Kidney epithelial cell (primary cell): ENCODE measurements at regions not wholly inside any gene's neighbourhood (a gene's known extent, or its start where the extent isn't known, plus 50 kb on each side); places are given as distances from the start of the nearest gene placed in this dataset.
"Not testable (repeated sequence)": the region's sequence is repeated elsewhere in the genome, so short reads cannot be mapped to it uniquely, and the experiment has no call there.

Experiments
- DNase-seq: peaks from one replicate; pipeline ENCODE4 v3.0.0-alpha.2; 2010; ENCODE audit warnings: low read depth
- H3K27me3 ChIP-seq: 2 replicates; pipeline ENCODE4 v1.6.0; 2011; ENCODE audit warnings: low read length; ENCODE audit not compliant: control insufficient read depth, insufficient read depth
- H3K36me3 ChIP-seq: 2 replicates; pipeline ENCODE4 v1.5.1; 2011; ENCODE audit warnings: low read length; ENCODE audit not compliant: control insufficient read depth, insufficient read depth
- H3K4me3 ChIP-seq: 2 replicates; pipeline ENCODE4 v1.5.1; 2011; ENCODE audit warnings: low read depth, mild to moderate bottlenecking, control low read depth, low read length
- TF ChIP-seq, protein P1 (sequence below): IDR thresholded peaks from 2 replicates; pipeline ENCODE4 v1.5.1; 2011; ENCODE audit warnings: mild to moderate bottlenecking, moderate library complexity, low read length, control low read depth, inconsistent platforms; ENCODE audit not compliant: insufficient read depth, poor library complexity, severe bottlenecking

DNA sequence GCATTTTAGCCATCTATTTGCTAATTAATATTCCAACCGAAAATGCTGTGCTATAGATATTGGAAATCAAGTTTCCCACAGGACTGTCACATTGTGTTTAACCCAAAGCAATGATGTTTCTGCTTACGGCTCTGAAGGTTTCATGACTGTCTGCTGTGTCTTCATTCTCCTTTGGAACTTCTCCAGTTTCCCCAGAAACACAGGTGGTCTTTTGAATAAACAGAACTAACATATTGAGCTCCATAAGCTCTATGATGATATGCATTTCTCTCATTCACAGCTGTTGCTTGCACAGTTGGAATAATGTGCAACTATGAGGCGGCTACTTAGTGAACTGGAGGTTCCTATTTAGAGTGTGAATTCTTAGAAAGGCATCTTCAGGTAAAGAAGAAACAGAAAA is 266.0 kb upstream of the ID4 start:
- TF ChIP-seq, protein P1, sequence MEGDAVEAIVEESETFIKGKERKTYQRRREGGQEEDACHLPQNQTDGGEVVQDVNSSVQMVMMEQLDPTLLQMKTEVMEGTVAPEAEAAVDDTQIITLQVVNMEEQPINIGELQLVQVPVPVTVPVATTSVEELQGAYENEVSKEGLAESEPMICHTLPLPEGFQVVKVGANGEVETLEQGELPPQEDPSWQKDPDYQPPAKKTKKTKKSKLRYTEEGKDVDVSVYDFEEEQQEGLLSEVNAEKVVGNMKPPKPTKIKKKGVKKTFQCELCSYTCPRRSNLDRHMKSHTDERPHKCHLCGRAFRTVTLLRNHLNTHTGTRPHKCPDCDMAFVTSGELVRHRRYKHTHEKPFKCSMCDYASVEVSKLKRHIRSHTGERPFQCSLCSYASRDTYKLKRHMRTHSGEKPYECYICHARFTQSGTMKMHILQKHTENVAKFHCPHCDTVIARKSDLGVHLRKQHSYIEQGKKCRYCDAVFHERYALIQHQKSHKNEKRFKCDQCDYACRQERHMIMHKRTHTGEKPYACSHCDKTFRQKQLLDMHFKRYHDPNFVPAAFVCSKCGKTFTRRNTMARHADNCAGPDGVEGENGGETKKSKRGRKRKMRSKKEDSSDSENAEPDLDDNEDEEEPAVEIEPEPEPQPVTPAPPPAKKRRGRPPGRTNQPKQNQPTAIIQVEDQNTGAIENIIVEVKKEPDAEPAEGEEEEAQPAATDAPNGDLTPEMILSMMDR = no peak
- Histone ChIP-seq H3K36me3 (no peaks in the 10 kb centered on the region), H3K4me3 (no peak overlapping the region), H3K27me3 (no peaks in the 10 kb centered on the region)
- DNase-seq = no peak

DNA sequence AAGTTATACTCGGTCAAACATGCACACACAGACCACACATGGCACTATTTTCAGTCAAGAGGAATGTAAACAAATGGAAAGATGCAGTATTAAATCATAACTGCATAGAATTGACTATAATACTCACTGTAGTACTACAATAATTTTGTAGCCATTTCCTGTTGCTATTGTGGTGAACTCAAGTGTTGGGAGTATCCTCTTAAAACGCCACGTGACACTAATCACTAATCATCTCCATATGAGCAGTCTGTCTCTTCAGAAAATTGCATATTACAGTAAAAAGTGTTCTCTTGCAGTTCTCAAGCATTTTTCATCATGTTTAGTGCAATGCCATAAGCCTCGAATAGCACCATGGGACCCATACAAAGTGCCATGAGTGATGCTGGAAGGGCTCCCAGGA is 258.7 kb upstream of the ID4 start:
- no peak overlapping the region for H3K4me3 ChIP-seq
- DNase-seq = no peak
- TF ChIP-seq, protein P1 = no peak
- no peaks in the 10 kb centered on the region for H3K36me3 ChIP-seq
- H3K27me3 ChIP-seq = no peaks in the 10 kb centered on the region

DNA sequence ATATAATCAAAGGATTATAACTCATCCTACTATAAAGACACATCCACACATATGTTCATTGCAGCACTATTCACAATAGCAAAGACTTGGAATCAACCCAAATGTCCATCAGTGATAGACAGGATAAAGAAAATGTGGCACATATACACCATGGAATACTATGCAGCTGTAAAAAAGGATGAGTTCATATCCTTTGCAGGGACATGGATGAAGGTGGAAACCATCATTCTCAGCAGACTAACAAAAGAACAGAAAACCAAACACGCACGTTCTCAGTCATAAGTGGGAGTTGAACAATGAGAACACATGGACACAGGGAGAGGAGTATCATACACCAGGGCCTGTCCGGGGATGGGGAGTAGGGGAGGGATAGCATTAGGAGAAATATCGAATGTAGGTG is 253.0 kb upstream of the ID4 start:
- not testable (repeated sequence) for H3K27me3 ChIP-seq, H3K36me3 ChIP-seq, H3K4me3 ChIP-seq, DNase-seq

DNA sequence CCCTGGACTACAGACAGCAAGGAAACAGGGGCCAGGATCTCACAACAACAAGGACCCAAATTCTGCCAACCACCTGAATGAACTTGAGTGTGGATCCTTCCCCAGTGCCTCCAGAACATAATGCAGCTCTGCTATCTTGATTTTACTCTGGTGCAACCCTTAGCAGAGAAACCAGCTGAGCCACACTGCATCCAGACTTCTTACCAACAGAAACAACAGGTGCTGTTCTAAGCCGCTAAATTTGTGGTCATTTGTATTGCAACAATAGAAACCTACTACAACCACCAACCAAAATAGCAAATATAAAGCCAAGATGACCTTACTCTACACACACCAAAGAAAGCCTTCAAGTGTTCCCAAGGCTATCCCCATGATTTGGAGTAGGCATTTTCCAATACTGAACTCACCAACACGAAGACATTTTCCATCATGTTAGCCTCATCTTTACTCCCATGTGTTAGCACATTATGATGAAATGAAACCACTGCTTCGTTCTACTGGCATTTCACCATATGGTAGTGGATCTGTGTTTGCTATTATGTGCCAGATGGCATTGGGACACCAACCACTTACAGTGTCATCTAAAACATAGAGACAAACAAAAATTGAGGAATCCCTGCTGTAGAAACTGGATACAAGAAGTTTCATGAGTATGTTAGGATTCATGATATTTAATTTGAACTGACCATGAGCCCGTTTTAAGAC is 249.8 kb upstream of the ID4 start:
- TF ChIP-seq, protein P1 = no peak
- Histone ChIP-seq H3K4me3 (no peak overlapping the region), H3K36me3 (no peaks in the 10 kb centered on the region), H3K27me3 (no peaks in the 10 kb centered on the region)
- DNase-seq = no peak

DNA sequence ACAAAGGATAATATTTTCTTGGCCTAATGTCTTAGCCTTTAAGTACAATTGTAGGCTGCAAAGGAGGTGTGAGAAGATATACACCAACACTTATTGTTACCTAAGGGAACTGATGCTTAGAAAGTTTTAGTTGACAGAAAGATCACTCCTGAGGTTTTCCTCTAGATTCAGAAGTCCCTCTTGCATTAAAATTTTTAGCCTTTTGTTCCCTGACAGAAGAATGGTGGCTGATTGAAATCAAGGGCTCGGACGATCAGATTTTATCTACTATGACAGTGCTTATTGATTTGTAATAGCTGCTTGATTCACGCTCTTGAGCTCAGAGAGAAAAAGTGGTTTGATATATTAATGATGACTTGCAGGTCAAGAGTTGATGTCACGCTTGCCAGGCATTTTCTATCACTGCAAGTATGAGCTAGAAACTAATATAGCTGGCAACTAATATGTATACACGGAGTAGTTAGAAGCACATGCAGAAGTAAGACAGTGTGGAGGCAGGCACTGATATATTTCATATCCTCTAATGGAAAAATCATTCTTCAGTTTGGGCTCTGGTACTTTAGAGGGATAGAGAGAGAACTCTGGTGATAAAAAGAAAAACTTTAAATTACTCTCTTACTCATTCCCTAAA is 246.6 kb upstream of the ID4 start:
- DNase-seq = no peak
- no peaks in the 10 kb centered on the region for H3K36me3 ChIP-seq
- H3K27me3 ChIP-seq = no peaks in the 10 kb centered on the region
- no peak overlapping the region for H3K4me3 ChIP-seq
- TF ChIP-seq, protein P1 = no peak

DNA sequence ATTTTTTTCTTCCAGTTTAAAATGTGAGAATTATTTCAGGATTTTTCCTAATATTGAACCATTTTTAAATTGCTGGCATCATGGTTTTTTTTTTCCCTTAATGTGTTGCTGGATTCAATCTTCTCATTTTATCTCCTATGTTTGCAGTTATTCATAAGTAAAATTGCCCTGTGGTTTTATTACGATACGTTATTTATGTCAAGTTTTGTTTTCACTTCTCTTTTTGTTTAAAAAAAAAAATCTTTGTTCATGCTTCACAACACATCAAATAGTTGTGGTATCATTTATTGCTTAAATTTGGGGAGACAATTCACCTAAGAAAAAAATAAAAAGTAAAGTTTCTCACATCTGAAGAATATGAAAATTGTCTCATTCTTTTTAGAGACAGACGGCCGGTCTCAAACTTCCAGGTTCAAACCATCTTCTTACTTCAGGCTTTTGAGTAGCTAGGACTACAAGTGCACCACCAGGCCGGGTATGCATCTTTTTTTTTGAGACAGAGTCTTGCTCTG is 239.3 kb upstream of the ID4 start:
- Histone ChIP-seq H3K36me3 (no peaks in the 10 kb centered on the region), H3K4me3 (no peak overlapping the region), H3K27me3 (no peaks in the 10 kb centered on the region)
- TF ChIP-seq, protein P1 = no peak
- DNase-seq = no peak
